GM23338 (cell line): ENCODE measurements at regions not wholly inside any gene's neighbourhood (a gene's known extent, or its start where the extent isn't known, plus 50 kb on each side); places are given as distances from the start of the nearest gene placed in this dataset.
A peak's percentile ranks its signal among the peaks of the same experiment; 100 is the strongest.

ENCODE experiments used
- ATAC-seq: fragments of 200-7000 bp; cut with Tn5 transposase; 3 replicates; pipeline ENCODE4 v1.9.1; 2020
- DNase-seq: peaks from one replicate; pipeline ENCODE4 v3.0.0-alpha.2; 2015; ENCODE audit warnings: low spot score
- H2AFZ ChIP-seq: fragments of 200-600 bp; sonication (generic); 2 replicates; pipeline ENCODE4 v1.8.0; 2016; ENCODE audit warnings: antibody characterized with exemption, mild to moderate bottlenecking, moderate library complexity
- H3F3A ChIP-seq: fragments of 200-600 bp; sonication (generic); replicated peaks from 2 replicates; pipeline ENCODE4 v1.8.0; 2017; ENCODE audit warnings: antibody characterized with exemption, mixed run types, low read depth
- H3K27ac ChIP-seq: fragments of 200-600 bp; sonication (generic); 2 replicates; pipeline ENCODE4 v1.6.1; 2016; ENCODE audit warnings: low read depth
- H3K27me3 ChIP-seq: fragments of 200-600 bp; sonication (generic); 2 replicates; pipeline ENCODE4 v1.8.0; 2016; ENCODE audit warnings: mild to moderate bottlenecking, mixed run types, moderate library complexity; ENCODE audit not compliant: insufficient read depth
- H3K36me3 ChIP-seq: fragments of 200-600 bp; sonication (generic); 2 replicates; pipeline ENCODE4 v1.8.0; 2016; ENCODE audit warnings: mild to moderate bottlenecking; ENCODE audit not compliant: insufficient read depth
- H3K4me1 ChIP-seq: fragments of 200-600 bp; sonication (generic); 2 replicates; pipeline ENCODE4 v1.8.0; 2016; ENCODE audit warnings: mild to moderate bottlenecking, moderate library complexity; ENCODE audit not compliant: insufficient read depth
- H3K4me2 ChIP-seq: fragments of 200-600 bp; sonication (generic); 2 replicates; pipeline ENCODE4 v1.7.1; 2017; ENCODE audit warnings: mixed run types
- H3K4me3 ChIP-seq: fragments of 200-600 bp; sonication (generic); 2 replicates; pipeline ENCODE4 v1.6.1; 2016; ENCODE audit warnings: mixed run types
- H3K79me2 ChIP-seq: fragments of 200-600 bp; sonication (generic); replicated peaks from 2 replicates; pipeline ENCODE4 v1.8.0; 2017; ENCODE audit warnings: mild to moderate bottlenecking; ENCODE audit not compliant: insufficient read depth
- H3K9me2 ChIP-seq: fragments of 200-600 bp; sonication (generic); 2 replicates; pipeline ENCODE4 v1.8.0; 2017; ENCODE audit not compliant: insufficient read depth
- H4K20me1 ChIP-seq: fragments of 200-600 bp; sonication (generic); replicated peaks from 2 replicates; pipeline ENCODE4 v1.8.0; 2017; ENCODE audit warnings: mild to moderate bottlenecking; ENCODE audit not compliant: insufficient read depth
- H3K27ac Mint-ChIP-seq: 2 replicates; pipeline ENCODE4 v1.8.0; 2020; ENCODE audit warnings: inconsistent platforms, mild to moderate bottlenecking, moderate library complexity, mixed read lengths
- H3K27me3 Mint-ChIP-seq: 3 replicates; pipeline ENCODE4 v1.8.0; 2022; ENCODE audit warnings: low read depth, mild to moderate bottlenecking, moderate library complexity, mixed read lengths, inconsistent platforms; ENCODE audit not compliant: insufficient read depth, poor library complexity
- H3K36me3 Mint-ChIP-seq: 3 replicates; pipeline ENCODE4 v1.8.0; 2021; ENCODE audit warnings: low read depth, mild to moderate bottlenecking, inconsistent platforms, moderate library complexity, mixed read lengths
- H3K4me1 Mint-ChIP-seq: 3 replicates; pipeline ENCODE4 v1.8.0; 2020; ENCODE audit warnings: mild to moderate bottlenecking, inconsistent platforms, mixed read lengths
- H3K4me3 Mint-ChIP-seq: 3 replicates; pipeline ENCODE4 v1.8.0; 2021; ENCODE audit warnings: moderate library complexity, mild to moderate bottlenecking, inconsistent platforms, mixed read lengths
- H3K9me3 Mint-ChIP-seq: 3 replicates; pipeline ENCODE4 v1.8.0; 2020; ENCODE audit warnings: moderate library complexity, mild to moderate bottlenecking, inconsistent platforms, mixed read lengths
- CREB1 ChIP-seq: fragments of 250-450 bp; sonication (Bioruptor Pico); IDR thresholded peaks from 2 replicates; pipeline ENCODE4 v1.5.0; 2020; ENCODE audit warnings: low read depth, mild to moderate bottlenecking, moderate library complexity
- CTCF ChIP-seq, 2 experiments: fragments of 200-600 bp in 1 of 2; sonication (generic) in 1 of 2; conservative IDR thresholded peaks; 2 replicates each; pipeline versions ENCODE4 v1.5.1 to v1.6.1; 2016 to 2017; ENCODE audit warnings: antibody characterized with exemption in 2 of 2, low read depth in 2 of 2, mild to moderate bottlenecking in 2 of 2, moderate library complexity in 1 of 2
- JUNB ChIP-seq: IDR thresholded peaks from one replicate; pipeline ENCODE4 v1.6.1; 2016; ENCODE audit warnings: antibody characterized with exemption; ENCODE audit not compliant: unreplicated experiment
- NANOG ChIP-seq: IDR thresholded peaks from 2 replicates; pipeline ENCODE4 v1.6.1; 2016; ENCODE audit warnings: antibody characterized with exemption, borderline replicate concordance
- ZNF462 ChIP-seq: fragments of 250-450 bp; sonication (Bioruptor Pico); IDR thresholded peaks from 2 replicates; pipeline ENCODE4 v1.5.0; 2020; ENCODE audit warnings: mild to moderate bottlenecking, moderate library complexity

DNA sequence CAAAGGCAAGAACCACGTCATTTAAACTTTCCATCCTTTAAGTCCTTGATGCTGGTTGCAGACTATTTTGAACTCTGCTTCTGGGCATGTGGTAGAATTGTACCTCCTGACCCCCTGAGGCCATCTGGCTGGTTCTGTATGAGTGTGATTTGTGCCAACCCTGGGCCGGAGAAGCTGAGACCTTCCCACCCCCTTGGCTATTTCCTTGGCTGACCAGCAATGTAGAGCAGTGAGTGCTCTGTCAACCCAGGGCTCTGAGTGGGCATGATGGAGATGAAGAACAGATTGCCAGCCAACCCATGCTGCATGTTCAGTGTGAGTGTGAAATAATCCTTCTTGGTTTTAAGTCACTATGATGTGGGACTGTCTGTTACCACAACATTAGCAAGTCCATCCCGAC, 82.1 kb upstream of the RASGRP1 start (continued):
- TF ChIP-seq CREB1 (CRISPR knock-in tag), result no peak
- no peak for TF ChIP-seq JUNB
- no peak for TF ChIP-seq NANOG

GRCh38 chr15:38647683-38648082, 83.1 kb upstream of the RASGRP1 start:
- H3K27me3 Mint-ChIP-seq, result peaks cover 4% of the 10 kb centered on the region
- no peak overlapping the region for H2AFZ ChIP-seq
- H3K36me3 ChIP-seq, result no peaks in the 10 kb centered on the region
- TF ChIP-seq ZNF462 (CRISPR knock-in tag), result no peak
- peak; percentile 52 to 53 for TF ChIP-seq CTCF (conservative IDR thresholded peaks at IDR 0.05; ENCODE audit: low read depth in 2 of 2)
- H3K4me3 ChIP-seq, result no peak overlapping the region
- H3K27me3 ChIP-seq, result no peaks in the 10 kb centered on the region
- H3F3A ChIP-seq, result no peaks in the 10 kb centered on the region
- peaks cover 5% of the 10 kb centered on the region; the same call in 1 of the 3 replicates for H3K9me3 Mint-ChIP-seq
- no peaks in the 10 kb centered on the region for H3K36me3 Mint-ChIP-seq
- peaks cover 22% of the 10 kb centered on the region for H3K4me1 Mint-ChIP-seq
- H3K4me2 ChIP-seq, result no peak overlapping the region
- no peaks in the 10 kb centered on the region for H3K79me2 ChIP-seq
- H3K4me3 Mint-ChIP-seq, result no peak overlapping the region
- no peak overlapping the region for H3K27ac ChIP-seq
- peak; percentile 51 for DNase-seq
- ATAC-seq, result peak; percentile 75
- no peaks in the 10 kb centered on the region for H4K20me1 ChIP-seq
- H3K27ac Mint-ChIP-seq, result no peak overlapping the region
- H3K4me1 ChIP-seq, result peaks cover 12% of the 10 kb centered on the region; the same call in 1 of the 2 replicates
- no peaks in the 10 kb centered on the region for H3K9me2 ChIP-seq
